IMR-90 (cell line): ENCODE measurements at regions not wholly inside any gene's neighbourhood (a gene's known extent, or its start where the extent isn't known, plus 50 kb on each side); places are given as distances from the start of the nearest gene placed in this dataset.

Experiments used
- BHLHE40 ChIP-seq: fragments of 150-350 bp; IDR thresholded peaks from 2 replicates; pipeline ENCODE4 v1.6.1; 2016; ENCODE audit warnings: mild to moderate bottlenecking, low read depth, low read length
- CEBPB ChIP-seq: IDR thresholded peaks from 2 replicates; pipeline ENCODE4 v1.6.1; 2012; ENCODE audit warnings: low read depth, low read length, improper control_type of control experiment
- CTCF ChIP-seq: conservative IDR thresholded peaks from 2 replicates; pipeline ENCODE4 v1.5.1; 2012; ENCODE audit warnings: mild to moderate bottlenecking, low read depth, low read length, improper control_type of control experiment
- MAZ ChIP-seq: IDR thresholded peaks from 2 replicates; pipeline ENCODE4 v1.6.1; 2012; ENCODE audit warnings: low read depth, mild to moderate bottlenecking, low read length, improper control_type of control experiment, moderate library complexity, borderline replicate concordance
- NFE2L2 ChIP-seq: fragments of 150-350 bp; IDR thresholded peaks from 2 replicates; pipeline ENCODE4 v1.6.1; 2016; ENCODE audit warnings: low read depth, mild to moderate bottlenecking, low read length
- POLR2A ChIP-seq: IDR thresholded peaks from 2 replicates; pipeline ENCODE4 v1.6.1; 2012; ENCODE audit warnings: mild to moderate bottlenecking, low read depth, low read length
- RAD21 ChIP-seq: IDR thresholded peaks from 2 replicates; pipeline ENCODE4 v1.6.1; 2012; ENCODE audit warnings: low read length, improper control_type of control experiment
- RFX5 ChIP-seq: IDR thresholded peaks from 2 replicates; pipeline ENCODE4 v1.8.0; 2012; ENCODE audit warnings: low read depth, mild to moderate bottlenecking, low read length, moderate library complexity
- SMC3 ChIP-seq: fragments of 150-350 bp; IDR thresholded peaks from 2 replicates; pipeline ENCODE4 v1.6.1; 2016; ENCODE audit warnings: low read depth, mild to moderate bottlenecking, antibody characterized with exemption, low read length, moderate library complexity
- TF ChIP-seq, protein P1 (sequence below): fragments of 150-350 bp; IDR thresholded peaks from 2 replicates; pipeline ENCODE4 v1.6.1; 2016; ENCODE audit warnings: low read depth, mild to moderate bottlenecking, low read length, moderate library complexity, borderline replicate concordance

DNA sequence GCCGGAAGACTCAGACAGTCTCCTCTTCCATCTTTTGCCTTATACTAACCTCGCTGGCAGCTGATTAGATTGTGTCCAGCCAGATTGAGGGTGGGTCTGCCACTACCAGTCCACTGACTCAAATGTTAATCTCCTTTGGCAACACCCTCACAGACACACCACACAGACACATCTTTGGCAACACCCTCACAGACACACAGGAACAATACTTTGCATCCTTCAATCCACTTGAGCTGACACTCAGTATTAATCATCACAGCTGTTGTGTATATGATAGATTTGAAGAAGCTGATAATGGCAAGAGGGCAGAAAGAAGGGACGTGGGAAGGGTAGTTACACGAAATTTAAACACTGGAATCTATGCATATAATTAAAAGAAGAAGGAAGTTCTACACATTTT lies 139.5 kb downstream of the ANKRD50 start:
- TF ChIP-seq RFX5: no peak
- no peak for TF ChIP-seq CTCF
- no peak for TF ChIP-seq POLR2A
- TF ChIP-seq, protein P1, sequence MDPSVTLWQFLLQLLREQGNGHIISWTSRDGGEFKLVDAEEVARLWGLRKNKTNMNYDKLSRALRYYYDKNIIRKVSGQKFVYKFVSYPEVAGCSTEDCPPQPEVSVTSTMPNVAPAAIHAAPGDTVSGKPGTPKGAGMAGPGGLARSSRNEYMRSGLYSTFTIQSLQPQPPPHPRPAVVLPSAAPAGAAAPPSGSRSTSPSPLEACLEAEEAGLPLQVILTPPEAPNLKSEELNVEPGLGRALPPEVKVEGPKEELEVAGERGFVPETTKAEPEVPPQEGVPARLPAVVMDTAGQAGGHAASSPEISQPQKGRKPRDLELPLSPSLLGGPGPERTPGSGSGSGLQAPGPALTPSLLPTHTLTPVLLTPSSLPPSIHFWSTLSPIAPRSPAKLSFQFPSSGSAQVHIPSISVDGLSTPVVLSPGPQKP: no peak
- TF ChIP-seq BHLHE40: no peak
- no peak for TF ChIP-seq MAZ
- no peak for TF ChIP-seq SMC3
- TF ChIP-seq RAD21: no peak
- TF ChIP-seq NFE2L2: no peak
- no peak for TF ChIP-seq CEBPB
